Hepatocyte (in vitro differentiated cells): ENCODE measurements at regions not wholly inside any gene's neighbourhood (a gene's known extent, or its start where the extent isn't known, plus 50 kb on each side); places are given as distances from the start of the nearest gene placed in this dataset.
"Not testable (repeated sequence)": the region's sequence is repeated elsewhere in the genome, so short reads cannot be mapped to it uniquely, and the experiment has no call there.

Source experiments
- DNase-seq: peaks from one replicate; pipeline ENCODE4 v3.0.0-alpha.2; 2016; ENCODE audit warnings: low spot score
- H2AFZ ChIP-seq: fragments of 200-600 bp; sonication (generic); 2 replicates; pipeline ENCODE4 v1.6.0; 2016; ENCODE audit warnings: antibody characterized with exemption, mild to moderate bottlenecking
- H3K27ac ChIP-seq: fragments of 200-600 bp; sonication (generic); 2 replicates; pipeline ENCODE4 v1.5.1; 2016; ENCODE audit warnings: mild to moderate bottlenecking
- H3K27me3 ChIP-seq: fragments of 200-600 bp; sonication (generic); 2 replicates; pipeline ENCODE4 v1.6.1; 2016
- H3K36me3 ChIP-seq: fragments of 200-600 bp; sonication (generic); replicated peaks from 2 replicates; pipeline ENCODE4 v1.5.1; 2016; ENCODE audit warnings: low read depth; ENCODE audit not compliant: insufficient read depth
- H3K4me1 ChIP-seq: fragments of 200-600 bp; sonication (generic); 2 replicates; pipeline ENCODE4 v1.5.1; 2016; ENCODE audit warnings: mild to moderate bottlenecking, moderate library complexity; ENCODE audit not compliant: insufficient read depth
- H3K4me2 ChIP-seq: fragments of 200-600 bp; sonication (generic); 2 replicates; pipeline ENCODE4 v1.6.0; 2016
- H3K4me3 ChIP-seq: fragments of 200-600 bp; sonication (generic); 2 replicates; pipeline ENCODE4 v1.5.1; 2016; ENCODE audit warnings: mild to moderate bottlenecking
- H3K79me2 ChIP-seq: fragments of 200-600 bp; sonication (generic); 2 replicates; pipeline ENCODE4 v1.6.0; 2017; ENCODE audit warnings: mild to moderate bottlenecking
- H3K9me2 ChIP-seq: fragments of 200-600 bp; sonication (generic); replicated peaks from 2 replicates; pipeline ENCODE4 v1.6.0; 2017; ENCODE audit warnings: mild to moderate bottlenecking; ENCODE audit not compliant: insufficient read depth
- H3K9me3 ChIP-seq: fragments of 200-600 bp; sonication (generic); 2 replicates; pipeline ENCODE4 v1.5.1; 2016; ENCODE audit warnings: low read depth, mild to moderate bottlenecking
- H4K20me1 ChIP-seq: fragments of 200-600 bp; sonication (generic); 2 replicates; pipeline ENCODE4 v1.6.0; 2016; ENCODE audit warnings: mild to moderate bottlenecking; ENCODE audit not compliant: insufficient read depth, poor library complexity, severe bottlenecking
- CTCF ChIP-seq: fragments of 200-600 bp; sonication (generic); IDR thresholded peaks from 2 replicates; pipeline ENCODE4 v1.5.1; 2016; ENCODE audit warnings: antibody characterized with exemption, mild to moderate bottlenecking; ENCODE audit not compliant: poor library complexity
- EZH2 ChIP-seq: fragments of 200-600 bp; sonication (generic); IDR thresholded peaks from 2 replicates; pipeline ENCODE4 v1.6.1; 2016; ENCODE audit warnings: antibody characterized with exemption, mild to moderate bottlenecking, borderline replicate concordance
- EZH2phosphoT487 ChIP-seq: fragments of 200-600 bp; sonication (generic); IDR thresholded peaks from one replicate; pipeline ENCODE4 v1.6.1; 2018; ENCODE audit warnings: antibody characterized with exemption, mild to moderate bottlenecking, low read depth, moderate library complexity; ENCODE audit not compliant: unreplicated experiment, severe bottlenecking
- WGBS: methylation state at CpG from one replicate; pipeline ENCODE4 v1.1.6; 2016; ENCODE audit warnings: low lambda C conversion rate; ENCODE audit errors: missing lambda C conversion rate; 5-methylcytosine and 5-hydroxymethylcytosine counted together

- Histone ChIP-seq H3K4me1 (no peaks in the 10 kb centered on the region), H3K4me3 (no peak overlapping the region), H3K79me2 (no peaks in the 10 kb centered on the region), H2AFZ (no peak overlapping the region), H3K27me3 (no peaks in the 10 kb centered on the region), H4K20me1 (no peaks in the 10 kb centered on the region), H3K4me2 (no peak overlapping the region), H3K9me2 (no peaks in the 10 kb centered on the region), H3K27ac (no peak overlapping the region), H3K9me3 (no peaks in the 10 kb centered on the region), H3K36me3 (no peaks in the 10 kb centered on the region)
- no peak for DNase-seq
- TF ChIP-seq EZH2phosphoT487: no peak
- TF ChIP-seq EZH2: no peak
- no peak for TF ChIP-seq CTCF
- WGBS: 91% methylated on average over 10 of the region's 10 CpGs
Measured at GRCh38 chr19:28546148-28546685, 666.7 kb downstream of the UQCRFS1 start.

- not testable (repeated sequence) for H3K4me2 ChIP-seq
Measured at GRCh38 chr19:28545397-28545796, 667.6 kb downstream of the UQCRFS1 start.

GRCh38 chr19:28544451-28545261 lies 668.3 kb downstream of the UQCRFS1 start:
- no peak for TF ChIP-seq EZH2
- no peak for TF ChIP-seq EZH2phosphoT487
- TF ChIP-seq CTCF: no peak
- Histone ChIP-seq H3K4me1 (no peaks in the 10 kb centered on the region), H3K36me3 (no peaks in the 10 kb centered on the region), H3K27me3 (no peaks in the 10 kb centered on the region), H3K4me2 (no peak overlapping the region), H3K27ac (no peak overlapping the region), H3K9me3 (no peaks in the 10 kb centered on the region), H2AFZ (no peak overlapping the region), H3K79me2 (no peaks in the 10 kb centered on the region), H3K4me3 (no peak overlapping the region), H4K20me1 (no peaks in the 10 kb centered on the region), H3K9me2 (no peaks in the 10 kb centered on the region)
- no peak for DNase-seq
- WGBS: 96% methylated on average over 2 of the region's 2 CpGs

More at GRCh38 chr19:28545397-28545796, 667.6 kb downstream of the UQCRFS1 start:
- not testable (repeated sequence) for H4K20me1 ChIP-seq, H3K27me3 ChIP-seq, H3K9me2 ChIP-seq, H3K79me2 ChIP-seq, DNase-seq, H3K4me3 ChIP-seq, H3K4me1 ChIP-seq, H2AFZ ChIP-seq, H3K9me3 ChIP-seq, H3K36me3 ChIP-seq, H3K27ac ChIP-seq
- 95% methylated on average over 7 of the region's 7 CpGs for WGBS

GRCh38 chr19:28543244-28543776 lies 669.6 kb downstream of the UQCRFS1 start:
- Histone ChIP-seq H3K4me3 (no peak overlapping the region), H3K9me2 (no peaks in the 10 kb centered on the region), H4K20me1 (no peaks in the 10 kb centered on the region), H3K36me3 (no peaks in the 10 kb centered on the region), H3K27me3 (no peaks in the 10 kb centered on the region), H3K79me2 (no peaks in the 10 kb centered on the region), H3K4me2 (no peak overlapping the region), H3K9me3 (no peaks in the 10 kb centered on the region), H2AFZ (no peak overlapping the region), H3K27ac (no peak overlapping the region), H3K4me1 (no peaks in the 10 kb centered on the region)
- no peak for DNase-seq
- no peak for TF ChIP-seq EZH2
- no peak for TF ChIP-seq CTCF
- 87% methylated on average over 5 of the region's 5 CpGs for WGBS
